HG02798 (cell line): ENCODE measurements at regions not wholly inside any gene's neighbourhood (a gene's known extent, or its start where the extent isn't known, plus 50 kb on each side); places are given as distances from the start of the nearest gene placed in this dataset.

ENCODE experiments used
- ATAC-seq: cut with Tn5 transposase; IDR thresholded peaks from one replicate; pipeline ENCODE4 v1.9.1; 2021; ENCODE audit warnings: mild to moderate bottlenecking; ENCODE audit not compliant: unreplicated experiment, poor library complexity

DNA sequence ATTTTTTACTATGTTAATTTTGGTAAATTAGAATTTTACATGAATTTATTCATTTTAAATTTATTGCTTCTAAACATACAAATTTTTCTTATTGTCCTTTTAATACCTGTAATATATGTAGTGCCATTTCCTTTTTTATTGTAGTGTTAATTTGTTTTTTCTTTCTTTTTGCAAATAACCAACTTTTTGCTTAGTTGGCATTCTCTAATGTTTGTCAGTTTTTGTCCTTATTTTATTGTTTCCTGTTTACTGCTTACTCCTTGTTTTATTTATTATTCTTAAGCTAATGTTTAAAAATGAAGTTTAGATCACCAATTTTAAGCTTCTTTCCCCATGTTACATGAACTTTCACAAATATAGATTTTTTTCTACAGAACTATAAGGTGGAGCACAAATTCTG lies 516.6 kb downstream of the SLITRK1 start:
- ATAC-seq, result no peak

DNA sequence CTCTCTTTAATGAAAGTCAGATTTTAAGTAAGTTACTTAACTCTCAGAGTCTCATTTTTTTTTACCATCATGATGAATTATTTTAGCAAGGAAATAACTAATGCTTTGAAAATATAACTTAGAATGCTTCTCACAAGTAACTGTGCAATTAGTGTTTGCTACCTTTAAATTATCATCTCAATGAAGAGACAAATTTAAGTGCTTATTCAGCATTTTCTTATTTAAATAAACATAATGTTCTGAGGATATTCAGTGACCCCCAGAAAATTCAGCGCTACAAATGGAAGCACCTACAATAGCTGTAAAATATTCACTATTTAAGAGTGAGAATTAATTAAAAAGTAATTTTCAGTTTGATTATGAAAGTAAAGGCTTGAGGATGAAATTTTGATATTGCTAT lies 527.2 kb downstream of the SLITRK1 start:
- no peak for ATAC-seq

DNA sequence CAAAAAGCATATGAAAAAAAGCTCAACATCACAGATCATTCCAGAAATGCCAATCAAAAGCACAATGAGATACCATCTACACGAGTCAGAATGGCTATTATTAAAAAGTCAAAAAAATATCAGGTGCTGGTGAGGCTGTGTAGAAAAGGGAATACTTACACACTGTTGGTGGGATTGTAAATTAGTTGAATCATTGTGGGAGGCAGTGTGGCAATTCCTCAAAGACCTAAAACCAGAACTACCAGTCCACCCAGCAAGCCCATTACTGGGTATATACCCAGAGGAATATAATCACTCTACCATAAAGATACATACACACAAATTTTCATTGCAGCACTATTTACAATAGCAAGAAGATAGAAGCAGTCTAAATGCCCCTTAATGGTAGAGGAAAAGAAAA lies 529.9 kb downstream of the SLITRK1 start:
- no peak for ATAC-seq

DNA sequence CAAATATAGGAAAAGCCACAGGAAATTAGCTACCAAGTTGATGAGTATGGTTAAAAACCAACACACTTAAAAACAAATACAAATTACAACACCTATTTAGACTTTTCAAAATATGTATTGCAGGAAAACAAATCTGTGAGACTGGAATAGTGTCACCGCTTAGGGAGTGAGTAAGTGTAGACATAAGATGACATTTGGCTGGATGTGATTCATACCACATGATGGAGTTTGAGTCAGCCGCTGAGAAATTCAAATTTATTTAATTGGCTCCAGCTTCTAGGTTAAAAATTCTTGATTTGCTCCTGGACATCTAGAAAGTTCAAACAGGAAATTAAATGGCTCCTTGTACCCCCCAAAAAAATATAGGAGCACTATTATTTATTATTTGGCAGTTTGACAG lies 531.7 kb downstream of the SLITRK1 start:
- no peak for ATAC-seq

DNA sequence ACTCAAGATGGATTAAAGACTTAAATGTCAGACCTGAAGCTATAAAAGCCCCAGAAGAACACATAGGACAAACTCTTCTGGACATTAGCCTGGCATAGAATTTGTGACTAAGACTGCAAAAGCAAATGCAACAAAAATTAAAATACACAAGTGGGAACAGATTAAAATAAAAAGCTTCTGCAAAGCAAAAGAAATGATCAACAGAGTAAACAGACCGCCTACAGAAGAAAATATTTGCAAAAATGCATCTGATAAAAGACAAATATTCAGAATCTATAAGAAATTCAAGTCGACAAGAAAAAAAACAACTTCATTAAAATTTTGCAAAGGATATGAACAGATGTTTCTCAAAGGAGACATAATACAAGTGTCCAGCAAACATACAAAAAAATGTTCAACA lies 537.8 kb downstream of the SLITRK1 start:
- ATAC-seq, result no peak

DNA sequence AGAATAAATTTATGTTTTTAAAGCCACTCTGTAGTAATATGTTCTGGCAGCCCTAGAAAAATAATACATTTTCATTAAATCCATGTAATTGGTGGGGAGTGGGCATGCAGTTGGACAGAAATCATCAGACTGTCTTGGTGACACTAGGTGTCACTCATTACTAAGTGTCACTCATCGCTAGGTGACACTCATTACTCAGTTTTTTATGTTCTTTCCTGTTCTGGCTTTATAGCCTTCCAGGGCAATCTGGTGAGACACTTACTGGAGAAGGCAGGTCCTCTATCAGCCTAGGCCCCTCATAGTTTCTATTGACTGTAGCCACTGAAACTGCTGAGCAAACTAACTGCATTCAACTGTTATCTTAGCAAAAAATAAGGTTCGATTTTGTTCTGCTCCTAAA lies 542.1 kb downstream of the SLITRK1 start:
- ATAC-seq, result no peak

DNA sequence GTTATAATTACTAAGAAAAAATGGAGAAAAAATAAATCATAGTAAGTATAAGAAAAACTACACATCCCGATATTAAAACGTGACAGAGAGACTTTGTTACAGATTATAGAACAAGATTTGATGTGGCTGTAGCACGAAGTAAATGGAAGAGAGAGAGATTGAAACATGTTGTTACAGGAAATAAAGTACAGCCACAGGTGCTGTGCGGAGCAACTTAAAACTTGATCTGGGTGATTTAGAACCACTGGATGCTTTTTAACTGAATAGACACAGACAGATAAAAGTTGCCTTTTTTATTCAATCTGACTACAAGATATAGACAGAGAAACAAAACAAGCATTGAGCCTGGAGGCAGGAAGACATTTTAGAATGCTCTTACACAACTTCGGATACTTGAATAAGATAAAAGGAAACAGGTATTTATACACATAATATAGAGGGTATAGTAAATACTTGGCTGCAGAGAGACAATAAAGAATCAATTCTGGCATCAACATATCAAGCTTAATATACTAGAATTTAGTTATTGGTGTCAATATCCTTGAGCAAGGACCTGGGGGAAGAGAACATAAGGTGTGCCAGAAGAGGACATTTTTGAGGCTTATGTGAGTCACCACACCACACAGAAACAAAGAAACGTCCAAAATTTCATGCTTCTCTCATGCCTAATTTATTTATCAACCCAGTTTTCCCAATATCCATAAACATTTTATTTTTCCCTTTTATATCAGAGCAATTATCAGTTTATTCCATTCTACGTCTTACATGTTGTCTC lies 548.5 kb downstream of the SLITRK1 start:
- no peak for ATAC-seq

DNA sequence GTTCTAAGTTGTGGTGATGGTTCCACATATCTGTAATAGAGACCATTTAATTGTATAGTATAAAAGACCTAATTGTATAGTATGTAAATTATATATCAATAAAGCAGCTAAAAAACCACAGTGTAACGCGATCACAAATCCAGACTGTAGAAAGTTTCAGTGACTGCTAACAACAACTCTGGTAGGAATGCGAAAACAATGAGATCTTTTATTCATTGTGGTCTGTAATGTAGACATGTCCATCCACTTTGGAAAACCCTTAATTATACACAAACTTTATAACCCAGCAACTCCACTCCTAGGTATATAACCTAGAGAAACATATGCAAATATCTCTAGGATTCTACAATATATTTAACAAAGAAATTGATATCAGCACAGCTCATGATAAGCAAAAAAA lies 549.5 kb downstream of the SLITRK1 start:
- ATAC-seq, result no peak

DNA sequence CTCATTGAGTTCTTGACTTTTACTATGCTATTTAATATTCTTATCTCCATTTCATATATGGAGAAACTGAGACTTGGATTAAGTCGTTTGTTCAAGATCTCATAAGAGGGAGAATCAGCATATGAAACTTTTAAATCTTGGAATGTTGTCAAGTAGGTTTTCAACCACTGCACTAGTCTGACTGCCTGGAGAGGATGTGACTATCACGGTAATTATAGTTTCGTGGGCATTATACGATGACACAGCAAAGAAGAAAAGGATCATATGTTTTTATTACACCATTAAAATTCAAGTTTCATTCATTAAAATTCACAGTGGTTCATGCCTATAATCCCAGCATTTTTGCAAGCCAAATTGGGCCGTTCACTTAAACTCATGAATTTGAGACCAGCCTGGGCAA lies 555.2 kb downstream of the SLITRK1 start:
- ATAC-seq, result no peak

DNA sequence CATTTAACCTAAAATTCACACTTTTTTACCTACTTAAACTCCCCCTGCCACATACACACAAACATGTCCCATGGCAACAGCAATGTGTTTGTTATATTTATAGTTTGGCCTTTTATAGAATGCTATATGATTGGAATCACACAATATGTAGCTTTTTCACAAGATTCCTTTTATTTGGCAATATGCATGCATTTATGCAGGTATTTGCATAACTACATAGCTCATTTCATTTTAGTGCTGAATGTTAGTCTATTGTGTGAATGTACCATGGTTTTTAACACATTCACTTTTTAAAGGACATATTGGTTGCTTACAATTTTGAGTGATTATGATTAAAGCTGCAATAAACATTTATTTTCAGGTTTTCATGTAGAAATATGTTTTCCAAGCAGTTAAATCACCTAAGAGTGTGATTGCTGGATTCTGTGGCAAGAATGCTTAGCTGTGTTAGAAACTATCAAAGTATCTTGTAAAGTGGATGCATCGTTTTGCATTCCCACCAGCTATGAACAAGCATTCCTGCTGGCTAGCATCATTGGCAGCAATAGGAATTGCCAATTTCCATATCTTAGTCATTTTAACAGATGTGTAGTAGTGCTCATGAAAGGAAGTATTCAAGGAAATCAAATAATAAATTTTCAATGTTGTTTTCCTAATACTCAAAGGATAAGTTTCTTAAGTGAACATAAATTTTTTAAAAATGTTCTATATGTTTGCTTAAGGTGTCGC lies 557.0 kb downstream of the SLITRK1 start:
- no peak for ATAC-seq

DNA sequence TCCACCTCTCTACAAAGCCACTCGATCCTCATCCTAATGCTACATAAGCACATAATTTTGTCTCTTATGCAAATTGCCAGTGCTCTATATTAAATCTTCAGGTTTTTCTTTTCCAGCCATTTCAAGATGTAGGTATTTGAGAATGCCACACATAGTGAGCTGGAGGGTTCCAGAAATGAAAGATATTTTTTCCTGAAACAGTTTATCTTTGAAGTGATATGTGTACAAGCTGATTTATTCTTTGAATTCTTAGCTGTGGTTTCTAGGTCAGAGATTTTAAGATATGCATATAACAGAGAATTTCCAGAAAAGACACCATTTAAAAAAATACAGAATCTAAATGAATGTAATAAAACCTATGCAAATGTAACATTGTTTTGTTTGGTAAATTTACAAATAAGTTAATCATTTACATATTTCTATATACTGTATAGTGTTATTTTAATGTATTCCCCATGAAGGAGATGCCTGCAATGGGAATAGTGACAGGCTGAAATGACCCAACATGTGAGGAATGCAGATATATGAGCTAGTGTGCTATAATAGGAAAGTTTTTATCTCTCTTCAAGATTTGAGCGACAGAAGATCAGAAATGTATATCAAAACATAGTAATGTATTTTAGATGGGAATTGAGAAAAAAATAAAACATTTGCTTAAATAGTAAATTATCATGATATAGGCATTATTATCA lies 570.2 kb downstream of the SLITRK1 start:
- ATAC-seq, result no peak

DNA sequence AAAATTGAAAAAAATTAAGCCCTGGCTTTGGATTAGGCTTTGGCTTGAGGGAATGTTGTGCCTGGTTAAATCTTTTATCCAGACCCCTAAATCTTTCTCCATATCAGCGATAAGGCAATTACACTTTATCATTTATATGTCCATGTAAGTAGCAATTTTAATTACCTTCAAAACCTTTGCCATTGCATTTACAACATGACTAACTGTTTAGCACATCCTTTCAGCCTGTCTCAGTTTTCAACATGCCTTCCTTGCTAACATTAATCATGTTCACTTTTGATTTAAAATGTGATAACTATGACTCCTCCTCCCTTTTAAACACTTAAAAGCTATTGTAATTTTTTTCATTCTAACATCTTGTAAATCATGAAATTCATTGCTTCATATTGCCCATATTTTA lies 583.7 kb downstream of the SLITRK1 start:
- ATAC-seq, result no peak

DNA sequence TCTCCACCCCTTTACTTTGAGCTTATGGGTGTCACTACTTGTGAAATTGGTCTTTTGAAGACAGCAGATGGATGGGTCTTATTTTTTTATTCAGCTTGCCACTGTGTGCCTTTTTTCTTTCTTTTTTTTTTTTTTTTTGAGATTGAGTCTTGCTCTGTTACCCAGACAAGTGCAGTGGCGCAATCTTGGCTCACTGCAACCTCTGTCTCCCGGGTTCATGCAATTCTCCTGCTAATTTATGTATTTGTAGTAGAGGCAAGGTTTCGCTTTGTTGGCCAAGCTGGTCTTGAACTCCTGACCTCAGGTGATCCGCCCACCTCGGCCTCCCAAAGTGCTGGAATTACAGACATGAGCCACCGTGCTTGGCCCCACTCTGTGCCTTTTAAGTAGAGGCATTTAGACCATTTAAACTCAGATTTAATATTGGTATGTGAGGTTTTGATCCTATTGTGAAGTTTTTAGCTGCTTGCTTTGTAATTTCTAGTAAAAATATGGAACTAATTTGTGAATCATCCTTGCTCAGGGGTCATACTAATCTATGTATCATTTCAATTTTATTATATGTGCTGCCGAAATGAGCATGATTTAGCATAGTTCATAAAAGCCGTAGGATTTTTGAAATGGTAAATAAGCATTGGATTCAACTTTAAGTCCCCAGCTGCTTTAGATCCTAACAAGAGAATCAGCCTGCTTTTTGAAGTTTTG lies 584.5 kb downstream of the SLITRK1 start:
- ATAC-seq, result no peak

DNA sequence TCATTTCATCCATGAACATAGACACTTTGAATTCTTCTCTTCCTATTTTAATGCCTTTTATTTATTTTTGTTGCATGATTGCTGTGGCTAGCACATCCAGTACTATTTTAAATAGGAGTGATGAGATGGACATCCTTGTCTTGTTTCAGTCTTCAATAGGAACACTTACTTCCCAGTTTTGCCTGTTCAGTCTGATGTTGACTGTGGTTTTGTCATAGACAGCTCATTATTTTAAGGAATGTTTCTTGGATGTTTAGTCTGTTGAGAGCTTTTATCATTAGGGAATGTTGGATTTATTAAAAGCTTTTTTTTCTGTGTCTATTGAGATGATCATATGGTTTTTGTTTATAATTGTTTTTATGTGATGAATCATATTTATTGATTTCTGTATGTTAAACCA lies 586.6 kb downstream of the SLITRK1 start:
- ATAC-seq, result no peak

DNA sequence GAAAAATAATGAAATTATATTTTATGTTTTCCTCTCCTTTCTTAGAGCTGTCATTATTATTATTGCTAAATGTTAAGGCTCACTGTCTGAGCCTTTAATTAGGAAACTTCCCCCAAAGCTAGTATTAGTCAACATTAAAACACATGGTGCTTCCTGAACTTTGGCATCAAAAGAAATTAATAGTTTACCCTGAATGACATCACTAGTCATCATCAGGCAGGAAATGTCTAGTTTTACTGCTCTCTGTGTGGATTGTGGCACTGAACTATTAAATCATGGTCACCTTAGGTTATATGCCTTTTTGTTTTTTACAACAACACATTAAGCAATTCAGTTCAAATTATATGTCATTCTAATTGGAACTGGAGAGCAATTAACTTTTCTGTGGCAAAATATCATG lies 595.5 kb downstream of the SLITRK1 start:
- no peak for ATAC-seq

DNA sequence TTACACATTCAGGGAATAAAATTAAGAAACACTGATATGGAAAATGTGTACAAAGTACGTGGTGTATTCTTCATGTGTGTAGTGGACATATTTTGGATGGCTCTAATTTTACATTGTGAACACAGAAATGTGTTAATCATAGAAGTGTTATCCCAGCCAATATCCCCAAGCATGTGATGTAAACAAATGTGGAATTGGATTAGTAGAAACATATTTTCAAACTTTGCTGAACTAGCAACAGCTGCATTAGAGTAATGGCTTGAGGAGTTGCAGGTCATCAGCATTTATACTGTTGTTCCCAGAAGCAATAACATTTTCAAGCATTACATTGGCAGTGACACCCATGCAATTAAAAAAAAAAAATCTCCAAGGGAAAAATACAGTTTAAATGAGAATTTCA lies 600.6 kb downstream of the SLITRK1 start:
- ATAC-seq, result no peak

DNA sequence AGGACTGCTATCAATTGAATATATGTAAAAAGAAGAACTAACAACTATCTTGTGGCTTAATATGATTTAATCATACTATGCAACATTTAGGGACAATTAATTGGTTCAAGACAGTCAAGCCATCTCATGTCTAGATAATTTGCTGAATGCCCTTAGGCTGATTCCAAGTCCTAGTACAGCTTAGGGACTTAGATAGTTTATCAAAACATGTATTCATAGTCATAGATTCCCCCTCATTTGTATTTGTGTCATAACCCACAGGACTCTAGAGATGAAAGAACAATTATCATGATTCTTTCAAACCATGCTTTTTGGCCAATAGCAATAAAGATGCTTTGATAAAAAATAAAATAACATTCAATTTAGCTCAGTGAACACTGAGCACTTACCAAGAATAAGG lies 607.6 kb downstream of the SLITRK1 start:
- ATAC-seq, result no peak

DNA sequence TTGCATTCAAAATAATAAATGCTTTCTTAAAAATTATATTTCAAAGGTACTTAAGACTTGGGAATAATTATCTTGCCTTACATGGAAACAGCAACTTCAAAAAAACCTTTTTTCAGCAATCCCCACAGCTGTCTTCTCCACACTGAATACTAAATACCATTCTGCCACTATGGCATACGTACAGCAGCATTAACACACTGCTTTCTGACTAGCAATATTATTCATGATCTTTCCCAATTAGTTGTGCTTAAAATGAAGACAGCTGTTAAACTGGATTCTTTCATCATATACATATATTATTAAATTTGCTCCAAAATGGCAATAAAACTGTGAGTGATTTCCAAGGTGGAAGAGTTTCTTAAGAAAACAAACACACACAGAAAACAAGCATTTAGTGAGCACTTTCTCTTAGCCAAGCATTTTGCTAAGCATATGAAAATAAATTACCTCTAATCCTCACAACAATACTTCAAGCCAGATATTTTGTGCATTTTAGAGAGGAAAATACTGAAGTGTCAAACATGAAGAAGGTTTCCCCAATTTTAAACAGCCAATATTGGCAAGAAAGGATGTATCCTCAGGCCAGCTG lies 609.5 kb downstream of the SLITRK1 start:
- no peak for ATAC-seq

DNA sequence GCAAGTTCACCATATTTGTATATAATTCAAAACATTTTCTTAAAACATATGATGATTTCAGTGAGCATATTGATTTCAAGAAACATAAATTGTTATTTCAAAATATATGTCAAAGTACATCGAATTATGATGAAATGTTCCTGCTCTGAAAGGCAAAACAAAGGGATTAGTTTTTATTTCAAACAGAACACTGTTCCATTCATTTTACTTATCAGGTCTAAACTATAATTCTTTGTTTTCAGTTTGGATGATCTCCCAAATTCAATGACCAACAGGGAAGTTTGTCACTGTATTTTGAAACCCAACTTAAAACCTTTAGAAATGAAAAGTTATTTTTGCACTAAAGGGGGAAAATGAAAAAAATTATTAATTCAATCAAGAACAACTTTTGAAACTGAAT lies 610.2 kb downstream of the SLITRK1 start:
- no peak for ATAC-seq

DNA sequence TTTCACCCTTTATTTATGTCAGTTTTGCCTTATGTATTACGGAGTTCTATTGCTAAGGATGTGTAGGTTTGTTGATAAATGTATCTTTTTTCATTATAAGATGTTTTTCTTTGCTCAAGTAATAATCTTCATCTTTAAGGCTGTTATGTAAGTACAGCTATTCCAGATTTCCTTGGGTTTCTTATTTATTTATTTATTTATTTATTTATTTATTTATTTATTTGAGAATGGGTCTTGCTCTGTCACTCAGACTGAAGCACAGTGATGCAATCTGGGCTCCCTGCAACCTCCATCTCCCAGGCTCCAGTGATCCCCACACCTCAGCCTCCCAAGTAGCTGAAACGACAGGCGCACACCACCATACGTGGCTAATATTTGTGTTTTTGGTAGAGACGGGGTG lies 617.0 kb downstream of the SLITRK1 start:
- no peak for ATAC-seq

DNA sequence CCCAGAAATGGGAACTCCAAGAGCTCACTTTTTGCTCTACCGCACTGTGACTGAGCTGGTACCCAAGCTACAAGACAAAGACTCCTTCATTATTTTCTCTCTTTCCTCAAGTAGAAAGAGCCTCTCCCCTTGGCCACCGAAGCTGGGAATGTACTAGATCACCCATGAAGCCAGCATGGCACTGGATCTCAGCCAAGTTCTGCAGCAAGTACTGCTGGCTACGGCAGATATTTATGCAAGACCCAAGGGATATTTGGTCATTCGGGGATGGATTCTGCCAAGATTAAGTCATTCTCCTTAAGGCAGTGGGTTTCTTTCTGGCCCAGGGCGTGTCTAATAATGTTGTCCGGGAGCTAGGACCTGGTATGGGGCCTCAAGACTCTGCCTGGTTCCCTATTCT lies 633.5 kb downstream of the SLITRK1 start:
- ATAC-seq, result no peak
